Mucosa of descending colon (tissue), 3 donors: ENCODE measurements at regions not wholly inside any gene's neighbourhood (a gene's known extent, or its start where the extent isn't known, plus 50 kb on each side); places are given as distances from the start of the nearest gene placed in this dataset.

Experiments used
- ATAC-seq: fragments of 200-7000 bp; cut with Tn5 transposase; one replicate; pipeline ENCODE4 v1.9.1; 2020; ENCODE audit warnings: mild to moderate bottlenecking, moderate library complexity
- DNase-seq, 3 donors: peaks; one replicate each; pipeline ENCODE4 v3.0.0-alpha.2; 2020
- H3K36me3 ChIP-seq: fragments of 200-600 bp; one replicate; pipeline ENCODE4 v1.8.0; 2021; ENCODE audit warnings: low read depth, mild to moderate bottlenecking
- H3K4me1 ChIP-seq: fragments of 200-600 bp; one replicate; pipeline ENCODE4 v1.8.0; 2021; ENCODE audit warnings: low read depth, mild to moderate bottlenecking
- H3K4me3 ChIP-seq: fragments of 200-600 bp; one replicate; pipeline ENCODE4 v1.8.0; 2021; ENCODE audit warnings: mild to moderate bottlenecking
- H3K9me3 ChIP-seq: fragments of 200-600 bp; one replicate; pipeline ENCODE4 v1.8.0; 2021; ENCODE audit warnings: mild to moderate bottlenecking
- intact Hi-C, 2 donors: fragments of 100-400 bp; cut with DNase I in 1 of 2; cut with micrococcal nuclease in 1 of 2; formaldehyde crosslinking; loops; one replicate each; pipeline versions ENCODE4 v1.11.0 to v1.11.1; 2022; cut with DNase I, micrococcal nuclease
- TF ChIP-seq, protein P1 (sequence below): fragments of 200-600 bp; IDR thresholded peaks from one replicate; pipeline ENCODE4 v1.8.0; 2022; ENCODE audit warnings: antibody characterized with exemption, mild to moderate bottlenecking
- donor health status: DM: no; HTN: no; CAD: no; lungs with moderate emphysema.
- donor health status: DM: no; HTN: no; CAD: no.
- donor health status: DM: no; HTN: yes; CAD: no.

DNA sequence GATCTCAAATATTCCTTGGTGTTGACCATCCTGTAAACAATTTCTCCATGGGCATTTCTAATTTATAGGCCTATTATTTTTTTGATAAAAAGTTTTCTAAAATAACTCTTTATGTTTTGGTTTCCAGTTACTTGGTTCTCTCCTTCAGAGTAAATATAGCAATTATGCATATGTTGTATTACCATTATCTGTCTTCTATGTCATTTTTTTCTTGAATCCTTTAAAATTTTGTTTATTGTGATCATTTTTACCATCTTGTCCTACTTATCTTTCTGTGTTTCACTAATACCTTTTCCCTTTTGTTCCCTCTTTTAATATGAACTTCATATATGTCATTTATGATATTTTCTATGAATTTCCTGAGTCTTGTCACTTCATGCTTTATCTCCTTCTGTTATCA lies 341.1 kb downstream of the PDCD6IP start:
- Histone ChIP-seq H3K36me3 (no peaks in the 10 kb centered on the region), H3K9me3 (peaks cover 5% of the 10 kb centered on the region), H3K4me1 (no peaks in the 10 kb centered on the region), H3K4me3 (no peak overlapping the region)
- DNase-seq (no peak), ATAC-seq (no peak)
- intact Hi-C loops = no loop called here
- TF ChIP-seq, protein P1, sequence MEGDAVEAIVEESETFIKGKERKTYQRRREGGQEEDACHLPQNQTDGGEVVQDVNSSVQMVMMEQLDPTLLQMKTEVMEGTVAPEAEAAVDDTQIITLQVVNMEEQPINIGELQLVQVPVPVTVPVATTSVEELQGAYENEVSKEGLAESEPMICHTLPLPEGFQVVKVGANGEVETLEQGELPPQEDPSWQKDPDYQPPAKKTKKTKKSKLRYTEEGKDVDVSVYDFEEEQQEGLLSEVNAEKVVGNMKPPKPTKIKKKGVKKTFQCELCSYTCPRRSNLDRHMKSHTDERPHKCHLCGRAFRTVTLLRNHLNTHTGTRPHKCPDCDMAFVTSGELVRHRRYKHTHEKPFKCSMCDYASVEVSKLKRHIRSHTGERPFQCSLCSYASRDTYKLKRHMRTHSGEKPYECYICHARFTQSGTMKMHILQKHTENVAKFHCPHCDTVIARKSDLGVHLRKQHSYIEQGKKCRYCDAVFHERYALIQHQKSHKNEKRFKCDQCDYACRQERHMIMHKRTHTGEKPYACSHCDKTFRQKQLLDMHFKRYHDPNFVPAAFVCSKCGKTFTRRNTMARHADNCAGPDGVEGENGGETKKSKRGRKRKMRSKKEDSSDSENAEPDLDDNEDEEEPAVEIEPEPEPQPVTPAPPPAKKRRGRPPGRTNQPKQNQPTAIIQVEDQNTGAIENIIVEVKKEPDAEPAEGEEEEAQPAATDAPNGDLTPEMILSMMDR = no peak

DNA sequence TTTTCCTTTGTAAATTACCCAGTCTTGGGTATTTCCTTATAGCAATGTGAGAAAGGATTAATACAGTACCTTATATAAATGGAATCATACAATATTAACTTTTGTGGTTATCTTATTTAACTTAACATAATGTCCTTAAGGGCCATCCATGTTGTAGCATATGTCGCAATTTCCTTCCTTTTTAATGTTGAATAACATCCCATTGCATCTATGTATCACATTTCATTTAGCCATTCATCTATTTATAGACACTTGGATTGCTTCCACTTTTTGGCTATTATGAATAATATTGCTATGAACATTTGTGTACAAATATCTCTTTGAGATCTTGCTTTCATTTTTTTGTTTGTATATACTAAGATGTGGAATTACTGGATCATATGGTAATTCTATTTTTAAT lies 342.2 kb downstream of the PDCD6IP start:
- DNase-seq = no peak
- Histone ChIP-seq H3K9me3 (no peaks in the 10 kb centered on the region), H3K36me3 (no peaks in the 10 kb centered on the region), H3K4me3 (no peak overlapping the region), H3K4me1 (no peaks in the 10 kb centered on the region)
- no peak for ATAC-seq
- TF ChIP-seq, protein P1 = no peak
- intact Hi-C loops = no loop called here

DNA sequence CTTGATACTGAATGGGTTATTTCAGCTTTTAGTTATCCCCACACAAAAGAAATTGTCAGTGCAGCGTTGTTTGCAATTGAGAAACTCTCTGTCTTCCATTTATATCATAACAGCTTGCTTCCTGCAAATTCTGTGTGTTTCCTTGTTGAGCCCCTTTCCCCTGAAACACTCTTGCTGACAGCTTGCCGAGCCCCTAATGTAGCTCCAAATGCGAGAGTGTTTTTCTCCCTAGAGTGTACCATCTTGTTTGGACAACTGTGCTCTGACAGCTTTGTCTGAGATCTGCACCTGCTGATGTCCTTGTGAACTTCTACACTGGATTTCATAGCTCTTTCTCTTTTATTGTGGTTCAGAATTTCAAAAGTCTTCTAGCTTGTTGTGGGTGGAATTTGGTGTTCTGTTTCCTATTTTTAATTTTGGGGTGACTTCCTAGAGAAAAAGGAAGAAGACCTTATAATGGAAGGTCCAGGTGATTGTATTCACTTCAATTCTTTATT lies 343.5 kb downstream of the PDCD6IP start:
- H3K4me1 ChIP-seq = no peaks in the 10 kb centered on the region
- TF ChIP-seq, protein P1 = no peak
- H3K4me3 ChIP-seq = no peak overlapping the region
- H3K9me3 ChIP-seq = no peaks in the 10 kb centered on the region
- no peaks in the 10 kb centered on the region for H3K36me3 ChIP-seq
- DNase-seq (no peak), ATAC-seq (no peak)
- intact Hi-C loops = no loop called here

DNA sequence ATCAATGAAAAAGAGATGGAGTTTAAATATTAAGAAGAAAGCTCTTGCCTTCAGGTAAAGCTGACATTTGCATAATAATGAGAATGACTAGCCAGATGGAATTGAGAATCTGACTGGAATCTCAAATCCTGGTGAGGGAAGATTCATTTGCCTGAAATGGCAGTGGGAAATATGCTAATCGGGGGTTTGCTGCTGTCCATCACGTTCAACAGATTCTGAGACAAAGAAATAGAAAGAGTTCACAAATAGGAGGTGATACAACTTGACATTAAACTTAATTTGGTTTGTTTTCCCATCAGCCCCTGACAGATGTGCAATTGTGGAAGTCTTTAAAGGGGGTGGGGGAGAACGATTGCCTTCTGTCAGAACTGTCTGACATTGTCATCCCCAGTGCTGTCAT lies 347.4 kb downstream of the PDCD6IP start:
- Histone ChIP-seq H3K4me1 (no peaks in the 10 kb centered on the region), H3K4me3 (no peak overlapping the region), H3K9me3 (no peaks in the 10 kb centered on the region), H3K36me3 (no peaks in the 10 kb centered on the region)
- intact Hi-C loops = no loop called here
- TF ChIP-seq, protein P1 = no peak
- no peak for ATAC-seq
- no peak for DNase-seq

DNA sequence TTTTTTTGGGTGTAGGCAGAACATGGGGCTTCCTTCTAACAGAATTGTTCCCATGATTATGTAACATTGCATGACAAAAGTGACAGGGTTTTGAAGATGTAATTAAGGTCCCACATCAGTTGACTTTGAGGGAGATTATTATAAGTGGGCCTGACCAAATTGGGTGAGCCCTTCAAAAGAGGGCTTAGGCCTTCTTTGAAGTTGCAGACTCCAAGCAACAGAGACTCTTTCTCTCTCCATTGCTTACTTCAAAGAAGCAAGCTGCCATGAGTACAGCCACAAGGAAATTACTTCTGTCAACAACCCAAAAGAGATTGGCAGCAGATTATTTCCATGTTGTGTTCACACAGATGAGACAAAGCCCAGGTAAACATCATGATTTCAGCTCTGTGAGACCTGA lies 348.2 kb downstream of the PDCD6IP start:
- no peak overlapping the region for H3K4me3 ChIP-seq
- TF ChIP-seq, protein P1 = no peak

DNA sequence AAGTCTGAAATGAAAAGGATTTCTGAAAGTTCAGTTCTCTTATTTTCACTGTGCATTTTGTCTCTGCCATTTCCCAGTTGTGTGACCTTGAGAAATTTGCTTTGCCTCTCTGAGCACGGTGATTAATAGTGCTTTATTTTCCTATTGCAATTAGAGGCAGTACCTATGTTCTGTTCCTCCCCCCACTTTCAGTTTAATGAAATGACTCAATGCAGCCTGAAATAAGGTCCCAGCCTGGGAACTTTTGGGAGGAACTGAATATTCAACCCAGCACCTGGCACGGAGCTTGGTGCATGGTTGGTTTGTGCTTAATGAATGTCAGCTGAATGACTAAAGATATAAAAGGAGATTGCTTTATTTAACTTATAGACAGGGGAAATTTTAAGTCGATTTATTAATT lies 352.6 kb downstream of the PDCD6IP start:
- Histone ChIP-seq H3K36me3 (no peaks in the 10 kb centered on the region), H3K9me3 (no peaks in the 10 kb centered on the region), H3K4me1 (no peaks in the 10 kb centered on the region), H3K4me3 (no peak overlapping the region)
- ATAC-seq (no peak), DNase-seq (no peak)
- TF ChIP-seq, protein P1 = no peak
- intact Hi-C loops = no loop called here

More for the DNA sequence above, 348.2 kb downstream of the PDCD6IP start:
- ATAC-seq (no peak), DNase-seq (no peak)
- intact Hi-C loops = no loop called here
- Histone ChIP-seq H3K4me1 (no peaks in the 10 kb centered on the region), H3K36me3 (no peaks in the 10 kb centered on the region), H3K9me3 (no peaks in the 10 kb centered on the region)
